GM21576 (cell line): ENCODE measurements at regions not wholly inside any gene's neighbourhood (a gene's known extent, or its start where the extent isn't known, plus 50 kb on each side); places are given as distances from the start of the nearest gene placed in this dataset.

Experiments
- ATAC-seq: cut with Tn5 transposase; IDR thresholded peaks from one replicate; pipeline ENCODE4 v1.9.1; 2021; ENCODE audit warnings: mild to moderate bottlenecking, moderate library complexity; ENCODE audit not compliant: unreplicated experiment

DNA sequence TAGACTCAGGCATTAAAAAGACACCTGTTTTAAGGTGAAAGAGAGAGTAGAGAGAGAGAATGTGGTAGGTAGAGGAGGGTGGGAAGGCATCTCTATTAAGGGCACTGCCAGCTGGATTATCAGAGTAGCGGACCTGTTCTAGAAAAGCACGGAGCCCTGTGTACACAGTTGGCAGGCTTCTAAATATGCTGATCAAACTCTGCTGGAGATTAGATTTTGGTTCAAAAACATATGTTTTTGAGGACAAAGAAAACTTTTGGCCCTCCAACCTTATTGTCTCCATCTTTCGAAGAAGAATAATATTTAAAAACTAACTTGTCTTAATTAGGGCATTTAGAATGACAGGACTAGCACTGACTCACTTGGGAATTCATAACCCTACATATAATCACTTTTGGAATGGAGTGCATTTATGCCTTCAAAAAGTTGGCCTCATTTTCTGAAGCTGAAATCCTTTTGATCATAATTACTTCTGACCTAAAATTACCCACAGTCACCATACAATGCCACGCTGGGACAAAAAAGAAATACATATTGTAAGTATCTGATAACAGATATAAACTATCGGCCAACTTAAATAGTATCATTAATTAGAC is 254.6 kb downstream of the MEIS1 start:
- ATAC-seq, result no peak

- ATAC-seq, result no peak
These were observed 256.4 kb downstream of the MEIS1 start for GRCh38 chr2:66691031-66691965.

- ATAC-seq, result no peak
These were observed 257.7 kb downstream of the MEIS1 start for GRCh38 chr2:66692521-66693054.

DNA sequence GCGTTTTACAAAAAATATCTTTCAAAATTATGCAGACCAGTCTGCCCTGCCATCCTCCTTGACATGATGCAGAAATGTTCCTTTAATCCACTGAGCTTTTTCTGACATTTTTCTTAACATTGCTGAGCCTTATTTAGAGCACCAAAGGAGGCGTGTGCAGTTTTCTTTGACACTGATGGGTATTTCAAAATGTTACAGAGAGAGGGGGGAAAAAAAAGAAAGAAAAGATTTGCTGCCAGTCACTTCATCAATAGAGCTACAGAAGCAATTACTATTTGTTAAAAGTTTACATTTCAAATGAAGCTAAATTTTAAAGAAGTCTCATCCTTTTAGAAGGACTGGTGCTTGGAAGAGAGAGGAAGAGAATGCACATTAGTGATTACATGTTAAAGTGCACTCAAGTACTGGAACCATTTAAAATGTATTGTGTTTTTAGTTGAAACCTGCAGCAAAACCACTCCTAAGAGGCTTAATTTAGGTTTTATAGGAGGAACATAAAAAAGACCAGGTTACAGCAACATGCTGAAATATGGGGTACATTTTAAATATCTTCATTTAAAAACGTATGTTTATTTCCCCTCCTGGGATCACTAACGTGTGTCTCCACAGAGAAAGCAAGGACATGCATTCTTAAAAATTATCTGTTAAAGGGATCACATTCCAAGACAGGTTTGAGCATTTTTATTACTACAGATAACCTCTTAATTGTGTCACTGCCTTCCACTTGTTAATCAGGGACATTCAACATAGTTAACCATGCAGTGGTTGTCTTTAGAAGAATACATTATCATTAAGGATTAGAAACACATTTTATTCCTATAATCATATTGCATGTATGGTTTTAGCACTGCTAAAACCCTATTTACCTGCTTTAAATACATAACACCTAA is 258.4 kb downstream of the MEIS1 start:
- no peak for ATAC-seq

GRCh38 chr2:66694087-66694860 is 259.3 kb downstream of the MEIS1 start:
- no peak for ATAC-seq

- ATAC-seq, result no peak
These were observed 260.4 kb downstream of the MEIS1 start for GRCh38 chr2:66695226-66695735.

DNA sequence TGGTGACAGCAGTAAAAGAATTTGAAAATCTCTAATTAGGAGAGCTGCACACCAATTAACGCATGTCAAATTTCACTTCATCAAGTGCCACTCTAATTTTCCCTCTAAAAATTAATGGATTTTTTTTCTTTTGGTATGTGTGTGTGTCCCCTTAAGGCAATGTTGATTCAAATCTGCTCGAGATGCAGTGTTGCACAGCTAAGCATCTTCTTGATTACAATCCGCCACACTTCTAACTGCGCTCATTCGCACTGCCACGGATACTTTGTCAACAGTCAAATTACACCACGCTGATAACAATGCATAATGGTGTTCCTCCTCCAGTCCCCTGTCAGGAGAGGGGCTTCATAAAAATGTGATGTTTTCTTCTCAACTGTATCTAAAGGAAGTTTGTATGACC is 261.4 kb downstream of the MEIS1 start:
- ATAC-seq, result no peak

DNA sequence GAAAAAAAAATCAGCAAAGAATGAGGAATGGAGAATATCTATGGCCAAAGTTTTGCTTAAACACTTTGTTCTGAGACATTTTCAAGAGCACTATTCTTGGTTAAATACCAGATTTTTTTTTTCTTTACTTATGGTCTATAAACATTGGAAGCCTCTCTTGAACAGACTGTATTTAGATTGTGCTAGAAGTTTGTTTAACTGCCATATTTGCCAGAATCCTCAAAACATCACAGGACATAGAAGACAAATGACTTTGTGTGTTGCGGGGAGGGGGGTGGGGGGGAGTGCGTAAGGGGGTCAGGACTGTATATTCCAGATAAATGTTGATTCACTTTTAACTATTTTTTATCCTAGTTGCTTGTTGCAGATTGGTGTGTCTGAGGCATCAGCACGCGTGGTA is 262.0 kb downstream of the MEIS1 start:
- ATAC-seq, result no peak

DNA sequence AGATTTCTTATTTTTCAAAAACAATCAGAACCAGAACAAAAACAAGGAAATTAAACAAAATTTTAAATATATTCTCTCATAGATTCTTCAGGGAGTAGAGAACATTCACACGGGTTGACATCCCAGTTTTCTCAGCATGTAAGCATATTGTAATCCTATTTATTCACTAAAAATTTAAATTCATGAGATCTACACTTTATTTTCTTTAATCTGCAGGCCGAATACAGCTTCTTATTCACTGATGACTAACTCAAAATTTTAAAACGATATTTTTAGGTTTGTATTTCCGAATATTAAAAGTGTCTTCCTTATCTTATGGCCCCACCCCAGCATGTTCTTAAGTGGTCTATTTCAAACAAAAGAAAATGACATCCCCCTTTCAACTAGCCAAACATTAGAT is 262.4 kb downstream of the MEIS1 start:
- no peak for ATAC-seq

DNA sequence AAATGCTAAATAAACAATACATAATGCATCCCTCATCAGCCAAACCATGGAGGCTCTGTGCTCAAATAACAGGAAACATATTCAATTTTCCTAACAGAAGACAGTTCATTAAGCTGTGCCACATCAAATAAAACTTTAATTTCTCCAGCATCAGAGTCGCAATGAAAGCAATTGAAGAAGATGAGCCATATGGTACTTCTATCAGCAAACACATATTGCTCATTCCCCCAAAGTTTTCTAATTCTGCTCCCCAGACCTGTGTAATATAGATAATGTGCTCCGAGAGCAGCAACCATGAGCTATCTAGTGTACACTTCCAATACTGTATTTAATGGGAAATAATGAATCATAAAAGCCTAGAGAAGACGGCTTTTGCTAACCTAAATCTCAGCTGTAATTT is 263.2 kb downstream of the MEIS1 start:
- ATAC-seq, result no peak

DNA sequence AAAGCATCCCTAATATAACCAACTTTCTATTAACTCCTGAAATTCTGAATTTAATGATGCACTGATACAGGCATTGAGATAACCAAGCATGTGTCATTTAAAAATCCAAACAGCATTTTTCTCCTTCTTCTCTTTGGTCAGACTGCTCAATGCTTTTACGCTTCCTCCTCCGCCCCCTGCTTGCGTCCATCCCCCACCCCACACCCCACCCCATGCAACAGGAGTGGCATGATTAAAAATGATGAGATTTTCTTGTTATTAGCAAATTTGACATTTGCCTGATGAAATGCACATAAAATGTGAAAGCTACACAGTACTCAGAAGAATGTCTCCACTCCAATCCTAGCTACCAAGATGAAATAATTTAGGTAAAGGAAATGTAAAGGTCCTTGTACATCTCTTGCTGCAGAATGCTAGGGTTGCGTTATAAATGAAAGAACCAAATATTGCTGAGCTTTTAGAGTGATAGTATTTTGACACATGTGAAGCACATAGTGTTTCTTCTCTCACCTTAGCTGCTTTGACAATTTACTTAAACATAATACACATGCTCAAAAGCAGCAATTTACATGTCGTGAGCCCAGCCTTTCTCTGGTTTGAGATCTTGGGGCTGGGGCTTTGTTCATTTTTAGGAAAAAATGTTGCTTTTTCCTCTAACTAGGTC is 263.8 kb downstream of the MEIS1 start:
- no peak for ATAC-seq

- no peak for ATAC-seq
These were observed 264.5 kb downstream of the MEIS1 start for GRCh38 chr2:66699416-66699792.

GRCh38 chr2:66699793-66700676 is 265.1 kb downstream of the MEIS1 start:
- ATAC-seq, result no peak

GRCh38 chr2:66700677-66701066 is 265.7 kb downstream of the MEIS1 start:
- no peak for ATAC-seq

DNA sequence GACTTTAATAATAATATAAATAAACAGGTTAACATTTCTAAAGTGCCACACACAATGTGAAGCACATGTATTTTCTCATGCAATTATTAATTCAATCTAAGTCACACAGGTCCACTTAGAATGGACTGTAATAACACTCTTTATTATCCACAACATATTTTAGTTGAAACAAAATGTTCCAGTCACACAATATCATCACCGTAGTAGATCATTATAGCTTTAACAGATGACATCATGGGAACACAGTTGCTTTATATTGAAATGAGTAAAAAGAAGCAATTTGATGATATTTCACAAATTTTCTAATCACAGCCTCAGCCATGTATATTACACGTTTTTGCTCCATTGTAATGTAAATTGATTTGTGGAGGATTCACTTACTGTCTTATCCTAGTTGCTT is 266.3 kb downstream of the MEIS1 start:
- ATAC-seq, result no peak

- ATAC-seq, result no peak
These were observed 266.7 kb downstream of the MEIS1 start for GRCh38 chr2:66701656-66702055.

DNA sequence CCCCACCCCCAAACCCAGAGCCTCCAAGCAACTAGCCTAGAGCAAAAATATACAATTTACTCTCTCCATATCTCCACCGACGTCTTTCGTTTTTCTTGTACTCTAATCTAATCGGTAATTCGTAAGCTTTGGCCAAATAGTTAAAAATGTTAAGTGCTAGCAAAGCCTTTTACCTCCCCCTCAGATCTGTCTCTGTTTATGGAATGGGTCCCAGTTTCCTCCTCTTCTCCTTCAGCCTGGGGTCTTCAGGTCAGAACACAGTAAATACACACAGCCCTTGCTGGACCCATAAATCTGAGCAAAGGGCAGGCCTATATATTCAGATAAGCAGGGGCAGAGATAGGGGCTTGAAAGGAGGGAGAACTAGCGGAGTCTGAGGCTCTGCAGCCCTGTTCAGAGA is 267.4 kb downstream of the MEIS1 start:
- no peak for ATAC-seq

DNA sequence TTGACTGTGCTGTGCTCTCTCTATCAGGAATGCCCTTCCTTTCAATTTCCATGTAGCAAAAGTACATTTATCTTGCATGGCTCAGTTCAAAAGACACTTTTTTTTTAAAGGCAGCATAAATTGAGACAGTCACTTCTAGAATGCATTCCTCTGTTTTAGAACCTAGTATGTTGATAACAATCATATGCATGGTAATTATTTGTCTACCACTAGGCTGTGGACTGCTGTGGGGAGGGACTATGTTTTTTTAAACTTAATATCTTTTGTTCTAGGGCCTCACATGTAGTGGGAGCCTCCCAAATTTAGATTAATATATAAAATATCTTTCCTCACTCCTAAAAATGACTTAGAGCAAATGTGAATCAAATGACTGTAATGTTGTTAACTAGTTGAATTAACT is 269.9 kb downstream of the MEIS1 start:
- ATAC-seq, result no peak

DNA sequence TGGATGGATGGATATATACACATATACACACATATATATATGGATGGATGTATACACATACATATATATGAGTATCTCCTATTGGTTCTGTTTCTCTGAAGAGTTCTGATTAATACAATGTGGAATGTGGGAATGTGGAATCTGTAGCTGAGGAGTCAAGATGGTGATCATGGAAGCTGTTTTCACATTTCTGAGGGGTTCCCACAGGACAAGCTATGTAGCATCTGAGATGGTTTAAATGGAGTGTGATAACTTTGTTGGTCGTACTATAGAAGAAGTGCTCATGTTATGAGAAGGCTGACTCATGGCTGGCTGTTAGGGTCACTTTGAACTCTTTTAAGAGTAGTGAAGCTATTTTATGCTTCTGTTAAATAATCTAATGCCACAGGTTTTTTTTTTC is 279.7 kb downstream of the MEIS1 start:
- no peak for ATAC-seq
